Panc1 (cell line): ENCODE measurements at regions not wholly inside any gene's neighbourhood (a gene's known extent, or its start where the extent isn't known, plus 50 kb on each side); places are given as distances from the start of the nearest gene placed in this dataset.

Experiments used
- ATAC-seq: fragments of 200-7000 bp; cut with Tn5 transposase; 2 replicates; pipeline ENCODE4 v1.9.1; 2020; ENCODE audit warnings: mild to moderate bottlenecking, moderate library complexity
- BruUV-seq: library from RNA; stranded (reverse); fragments of 400-500 nt; replicated peaks from 2 replicates; lab custom pipeline; 2021; lab: Mats Ljungman, UMichigan
- CTCF ChIA-PET: fragments of 300-600 bp; sonication (Branson Sonifier 250); formaldehyde crosslinking; loops from one replicate; lab custom pipeline; 2022; ENCODE audit warnings: antibody characterized with exemption; lab: Charles Lee
- POLR2A ChIA-PET: fragments of 300-600 bp; sonication (Branson Sonifier 250); formaldehyde crosslinking; loops from one replicate; lab custom pipeline; 2022; ENCODE audit warnings: antibody characterized with exemption; lab: Charles Lee
- DNase-seq: peaks from one replicate; pipeline ENCODE4 v3.0.0-alpha.2; 2010; ENCODE audit warnings: low read depth, low spot score
- H3K27ac ChIP-seq: 2 replicates; pipeline ENCODE4 v1.5.1; 2011; ENCODE audit warnings: mild to moderate bottlenecking, low read length, inconsistent platforms
- H3K27me3 ChIP-seq: fragments of 200-500 bp; sonication (Bioruptor generic); 2 replicates; pipeline ENCODE4 v1.6.0; 2014; ENCODE audit warnings: low read length, inconsistent platforms; ENCODE audit not compliant: control insufficient read depth, insufficient read depth
- H3K36me3 ChIP-seq: fragments of 200-500 bp; sonication (Bioruptor generic); 2 replicates; pipeline ENCODE4 v1.5.1; 2014; ENCODE audit warnings: inconsistent platforms, mild to moderate bottlenecking, low read length, moderate library complexity; ENCODE audit not compliant: control insufficient read depth, insufficient read depth
- H3K4me1 ChIP-seq: 2 replicates; pipeline ENCODE4 v1.5.1; 2011; ENCODE audit warnings: inconsistent platforms, mild to moderate bottlenecking, low read length, moderate library complexity; ENCODE audit not compliant: control insufficient read depth, insufficient read depth
- H3K4me3 ChIP-seq, 2 experiments: 2 replicates each; pipeline ENCODE4 v1.5.1; 2011 to 2012; ENCODE audit warnings: low read depth in 2 of 2, low read length in 2 of 2, mild to moderate bottlenecking in 2 of 2, inconsistent platforms in 1 of 2, moderate library complexity in 1 of 2
- H3K9me3 ChIP-seq: fragments of 200-500 bp; sonication (Bioruptor generic); 2 replicates; pipeline ENCODE4 v1.5.1; 2014; ENCODE audit warnings: low read depth, mild to moderate bottlenecking, inconsistent platforms, low read length, moderate library complexity; ENCODE audit not compliant: control insufficient read depth, insufficient read depth
- POLR2AphosphoS5 ChIP-seq: IDR thresholded peaks from 2 replicates; pipeline ENCODE4 v1.6.1; 2012; ENCODE audit warnings: mild to moderate bottlenecking, low read depth, low read length, moderate library complexity
- SIN3A ChIP-seq: IDR thresholded peaks from 2 replicates; pipeline ENCODE4 v1.6.1; 2012; ENCODE audit warnings: low read depth, mild to moderate bottlenecking, low read length, moderate library complexity, borderline replicate concordance; ENCODE audit not compliant: insufficient read depth
- TCF7L2 ChIP-seq: IDR thresholded peaks from 2 replicates; pipeline ENCODE4 v1.6.1; 2011; ENCODE audit warnings: mild to moderate bottlenecking, low read depth, low read length, inconsistent platforms
- in situ Hi-C: cut with HindIII; loops from 2 replicates; pipeline ENCODE4 v1.10.0; 2016; ENCODE audit warnings: low sequenced_read_pairs, low pct_unique_long_range_greater_than_20kb
- intact Hi-C: fragments of 100-400 bp; cut with micrococcal nuclease; formaldehyde crosslinking; loops from one replicate; pipeline ENCODE4 v1.10.0; 2022; ENCODE audit not compliant: unreplicated experiment
- TF ChIP-seq, protein P1 (sequence below): fragments of 450-650 bp; IDR thresholded peaks from 2 replicates; pipeline ENCODE4 v1.5.1; 2017; ENCODE audit warnings: mild to moderate bottlenecking
- TF ChIP-seq, protein P2 (sequence below), 2 experiments: IDR thresholded peaks; 2 replicates each; pipeline ENCODE4 v1.6.1; 2011 to 2012; ENCODE audit warnings: low read depth in 2 of 2, control low read depth in 1 of 2, low read length in 1 of 2, mild to moderate bottlenecking in 1 of 2, moderate library complexity in 1 of 2; ENCODE audit not compliant: insufficient read depth in 1 of 2

DNA sequence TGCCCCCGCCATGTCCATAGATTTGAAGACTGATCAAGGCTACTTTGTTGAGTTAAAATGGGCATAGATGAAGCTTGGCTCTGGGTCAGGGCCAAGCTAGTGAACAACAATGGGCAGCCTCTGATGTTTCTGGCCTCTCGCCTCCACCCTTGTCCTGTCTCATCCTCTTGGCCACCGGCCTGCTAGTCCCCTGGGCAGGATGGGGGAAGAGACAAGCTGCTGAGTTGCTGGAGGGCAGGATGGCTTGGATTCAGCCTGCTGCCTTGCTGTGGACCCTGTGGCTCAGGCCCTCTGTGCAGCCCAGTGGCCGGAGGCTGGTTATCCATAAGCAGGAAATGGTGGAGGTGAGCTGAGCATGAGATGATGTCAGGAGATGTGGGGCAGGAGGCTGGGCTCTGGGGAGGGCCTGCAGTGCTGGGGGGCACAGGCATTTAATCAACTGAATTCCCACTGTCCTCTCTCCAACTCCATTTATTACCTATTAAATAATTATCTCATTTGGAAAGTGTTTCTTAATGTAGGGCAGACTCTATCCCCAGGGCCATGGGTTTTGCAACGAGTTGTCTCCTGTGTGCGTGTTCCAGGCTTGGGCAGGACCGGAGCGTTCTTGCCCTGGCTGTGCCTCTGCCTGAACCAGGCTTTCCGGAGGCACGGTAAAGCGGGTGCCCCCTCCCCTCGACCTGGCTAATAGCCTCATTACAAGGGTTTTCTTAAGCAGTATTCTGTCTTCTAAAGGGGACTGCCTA is 122.9 kb downstream of the GLI2 start:
- no peak for TF ChIP-seq POLR2AphosphoS5
- TF ChIP-seq, protein P1, sequence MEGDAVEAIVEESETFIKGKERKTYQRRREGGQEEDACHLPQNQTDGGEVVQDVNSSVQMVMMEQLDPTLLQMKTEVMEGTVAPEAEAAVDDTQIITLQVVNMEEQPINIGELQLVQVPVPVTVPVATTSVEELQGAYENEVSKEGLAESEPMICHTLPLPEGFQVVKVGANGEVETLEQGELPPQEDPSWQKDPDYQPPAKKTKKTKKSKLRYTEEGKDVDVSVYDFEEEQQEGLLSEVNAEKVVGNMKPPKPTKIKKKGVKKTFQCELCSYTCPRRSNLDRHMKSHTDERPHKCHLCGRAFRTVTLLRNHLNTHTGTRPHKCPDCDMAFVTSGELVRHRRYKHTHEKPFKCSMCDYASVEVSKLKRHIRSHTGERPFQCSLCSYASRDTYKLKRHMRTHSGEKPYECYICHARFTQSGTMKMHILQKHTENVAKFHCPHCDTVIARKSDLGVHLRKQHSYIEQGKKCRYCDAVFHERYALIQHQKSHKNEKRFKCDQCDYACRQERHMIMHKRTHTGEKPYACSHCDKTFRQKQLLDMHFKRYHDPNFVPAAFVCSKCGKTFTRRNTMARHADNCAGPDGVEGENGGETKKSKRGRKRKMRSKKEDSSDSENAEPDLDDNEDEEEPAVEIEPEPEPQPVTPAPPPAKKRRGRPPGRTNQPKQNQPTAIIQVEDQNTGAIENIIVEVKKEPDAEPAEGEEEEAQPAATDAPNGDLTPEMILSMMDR = no peak
- no peak for TF ChIP-seq SIN3A
- TF ChIP-seq, protein P2, sequence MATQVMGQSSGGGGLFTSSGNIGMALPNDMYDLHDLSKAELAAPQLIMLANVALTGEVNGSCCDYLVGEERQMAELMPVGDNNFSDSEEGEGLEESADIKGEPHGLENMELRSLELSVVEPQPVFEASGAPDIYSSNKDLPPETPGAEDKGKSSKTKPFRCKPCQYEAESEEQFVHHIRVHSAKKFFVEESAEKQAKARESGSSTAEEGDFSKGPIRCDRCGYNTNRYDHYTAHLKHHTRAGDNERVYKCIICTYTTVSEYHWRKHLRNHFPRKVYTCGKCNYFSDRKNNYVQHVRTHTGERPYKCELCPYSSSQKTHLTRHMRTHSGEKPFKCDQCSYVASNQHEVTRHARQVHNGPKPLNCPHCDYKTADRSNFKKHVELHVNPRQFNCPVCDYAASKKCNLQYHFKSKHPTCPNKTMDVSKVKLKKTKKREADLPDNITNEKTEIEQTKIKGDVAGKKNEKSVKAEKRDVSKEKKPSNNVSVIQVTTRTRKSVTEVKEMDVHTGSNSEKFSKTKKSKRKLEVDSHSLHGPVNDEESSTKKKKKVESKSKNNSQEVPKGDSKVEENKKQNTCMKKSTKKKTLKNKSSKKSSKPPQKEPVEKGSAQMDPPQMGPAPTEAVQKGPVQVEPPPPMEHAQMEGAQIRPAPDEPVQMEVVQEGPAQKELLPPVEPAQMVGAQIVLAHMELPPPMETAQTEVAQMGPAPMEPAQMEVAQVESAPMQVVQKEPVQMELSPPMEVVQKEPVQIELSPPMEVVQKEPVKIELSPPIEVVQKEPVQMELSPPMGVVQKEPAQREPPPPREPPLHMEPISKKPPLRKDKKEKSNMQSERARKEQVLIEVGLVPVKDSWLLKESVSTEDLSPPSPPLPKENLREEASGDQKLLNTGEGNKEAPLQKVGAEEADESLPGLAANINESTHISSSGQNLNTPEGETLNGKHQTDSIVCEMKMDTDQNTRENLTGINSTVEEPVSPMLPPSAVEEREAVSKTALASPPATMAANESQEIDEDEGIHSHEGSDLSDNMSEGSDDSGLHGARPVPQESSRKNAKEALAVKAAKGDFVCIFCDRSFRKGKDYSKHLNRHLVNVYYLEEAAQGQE (IDR thresholded peaks at IDR 0.05; ENCODE audit: insufficient read depth in 1 of 2, low read depth in 2 of 2, low read length in 1 of 2) = no peak
- TF ChIP-seq TCF7L2 = no peak
- in situ Hi-C loops = no loop called here
- DNase-seq (no peak), ATAC-seq (no peak)
- H3K27me3 ChIP-seq = no peaks in the 10 kb centered on the region
- H3K36me3 ChIP-seq = no peaks in the 10 kb centered on the region
- BruUV-seq = no TSS peak
- H3K4me1 ChIP-seq = no peaks in the 10 kb centered on the region
- intact Hi-C loops = no loop called here
- ChIA-PET CTCF (interaction anchor here (0.6 kb wide), 1 partner anchor 206 kb away, joined by 4 read pairs; no protein-coding TSS in a partner anchor), POLR2A (no interaction called here)
- no peak overlapping the region for H3K4me3 ChIP-seq
- H3K27ac ChIP-seq = no peak overlapping the region
- no peaks in the 10 kb centered on the region for H3K9me3 ChIP-seq

DNA sequence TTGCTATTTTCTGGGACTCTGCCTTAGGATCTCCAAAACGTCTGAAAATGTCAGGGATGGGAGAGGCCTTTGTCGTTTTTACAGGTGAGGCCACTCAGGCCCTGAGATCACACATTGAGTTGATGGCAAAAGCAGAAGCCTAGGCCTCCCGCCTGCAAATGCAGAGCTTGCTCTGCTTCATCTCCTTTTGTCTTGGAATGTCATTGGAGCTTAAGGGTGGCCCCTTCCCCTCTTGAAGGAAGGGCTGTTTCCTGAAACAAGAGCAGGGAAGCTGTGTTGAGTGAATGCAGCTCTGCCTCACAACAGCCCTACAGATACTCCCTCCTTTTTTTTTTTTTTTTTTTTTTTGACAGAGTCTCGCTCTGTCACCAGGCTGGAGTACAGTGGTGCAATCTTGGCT is 123.5 kb downstream of the GLI2 start:
- BruUV-seq = no TSS peak
- Histone ChIP-seq H3K4me1 (no peaks in the 10 kb centered on the region), H3K27ac (no peak overlapping the region), H3K27me3 (no peaks in the 10 kb centered on the region), H3K4me3 (no peak overlapping the region), H3K9me3 (no peaks in the 10 kb centered on the region), H3K36me3 (no peaks in the 10 kb centered on the region)
- CTCF ChIA-PET = interaction anchor here (0.6 kb wide), 1 partner anchor 206 kb away, joined by 4 read pairs; no protein-coding TSS in a partner anchor
- ATAC-seq (no peak), DNase-seq (no peak)
- TF ChIP-seq TCF7L2 = no peak
- TF ChIP-seq, protein P1 = no peak
- POLR2A ChIA-PET = no interaction called here
- intact Hi-C loops = no loop called here
- in situ Hi-C loops = no loop called here
